Dermis microvascular lymphatic vessel endothelial cell (primary cell): ENCODE measurements at regions not wholly inside any gene's neighbourhood (a gene's known extent, or its start where the extent isn't known, plus 50 kb on each side); places are given as distances from the start of the nearest gene placed in this dataset.
"Not testable (repeated sequence)": the region's sequence is repeated elsewhere in the genome, so short reads cannot be mapped to it uniquely, and the experiment has no call there.

Source experiments
- DNase-seq, 2 donors: peaks; one replicate each; pipeline versions ENCODE4 v3.0.0 to v3.0.0-alpha.2; 2010; ENCODE audit warnings: low read depth in 2 of 2

- DNase-seq = peak in 1 of 2 donors; percentile 22
Measured at GRCh38 chr10:35940141-35941041, 298.3 kb upstream of the FZD8 start.

- DNase-seq = no peak
Measured at GRCh38 chr10:35938160-35938559, 296.1 kb upstream of the FZD8 start.

- no peak for DNase-seq
Measured at GRCh38 chr10:35937546-35937945, 295.4 kb upstream of the FZD8 start.

GRCh38 chr10:35934642-35934995 is 292.5 kb upstream of the FZD8 start:
- no peak for DNase-seq

- DNase-seq = no peak
Measured at GRCh38 chr10:35933940-35934641, 292.0 kb upstream of the FZD8 start.

- no peak for DNase-seq
Measured at GRCh38 chr10:35933491-35933890, 291.4 kb upstream of the FZD8 start.

GRCh38 chr10:35929962-35930361 is 287.9 kb upstream of the FZD8 start:
- not testable (repeated sequence) for DNase-seq

GRCh38 chr10:35928748-35929147 is 286.7 kb upstream of the FZD8 start:
- DNase-seq = no peak

GRCh38 chr10:35927990-35928488 is 285.9 kb upstream of the FZD8 start:
- no peak for DNase-seq

- no peak for DNase-seq
Measured at GRCh38 chr10:35927341-35927740, 285.2 kb upstream of the FZD8 start.

- DNase-seq = no peak
Measured at GRCh38 chr10:35926846-35927245, 284.8 kb upstream of the FZD8 start.

GRCh38 chr10:35925493-35925892 is 283.4 kb upstream of the FZD8 start:
- peak in 1 of 2 donors; percentile 15 for DNase-seq

- DNase-seq = no peak
Measured at GRCh38 chr10:35924759-35925158, 282.7 kb upstream of the FZD8 start.

GRCh38 chr10:35922876-35923600 is 280.9 kb upstream of the FZD8 start:
- DNase-seq = no peak

GRCh38 chr10:35921866-35922350 is 279.8 kb upstream of the FZD8 start:
- DNase-seq = no peak

GRCh38 chr10:35916791-35917190 is 274.7 kb upstream of the FZD8 start:
- peak in 1 of 2 donors; percentile 36 for DNase-seq

GRCh38 chr10:35913628-35914027 is 271.5 kb upstream of the FZD8 start:
- DNase-seq = no peak

- DNase-seq = peak in 1 of 2 donors; percentile 32
Measured at GRCh38 chr10:35912615-35913569, 270.8 kb upstream of the FZD8 start.

GRCh38 chr10:35911954-35912353 is 269.9 kb upstream of the FZD8 start:
- no peak for DNase-seq

- no peak for DNase-seq
Measured at GRCh38 chr10:35911233-35911632, 269.1 kb upstream of the FZD8 start.

- peak; percentile 50 to 64 for DNase-seq
Measured at GRCh38 chr10:35910234-35910633, 268.1 kb upstream of the FZD8 start.
